HG02884 (cell line): ENCODE measurements at regions not wholly inside any gene's neighbourhood (a gene's known extent, or its start where the extent isn't known, plus 50 kb on each side); places are given as distances from the start of the nearest gene placed in this dataset.

ENCODE experiments used
- ATAC-seq: cut with Tn5 transposase; IDR thresholded peaks from one replicate; pipeline ENCODE4 v1.9.1; 2021; ENCODE audit warnings: mild to moderate bottlenecking, moderate library complexity; ENCODE audit not compliant: unreplicated experiment

DNA sequence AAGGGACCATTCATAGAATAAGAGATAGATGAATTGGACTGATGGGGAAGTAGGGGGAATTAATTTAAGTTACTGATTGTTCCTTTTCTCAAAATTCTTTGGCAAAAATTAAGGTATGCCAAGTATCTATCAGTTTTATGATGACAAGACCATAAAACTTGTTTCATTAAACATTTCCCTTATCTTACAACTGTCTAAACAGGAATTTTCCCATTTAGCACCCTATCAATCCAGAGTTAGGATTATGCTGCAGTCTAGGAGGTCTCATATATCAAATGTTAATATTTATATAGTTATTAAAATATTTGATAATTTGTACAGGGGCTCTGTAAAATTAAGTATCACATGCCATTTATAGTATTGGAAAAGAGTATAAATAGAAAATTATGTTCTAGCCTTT, 51.5 kb upstream of the ARID1B start:
- no peak for ATAC-seq

DNA sequence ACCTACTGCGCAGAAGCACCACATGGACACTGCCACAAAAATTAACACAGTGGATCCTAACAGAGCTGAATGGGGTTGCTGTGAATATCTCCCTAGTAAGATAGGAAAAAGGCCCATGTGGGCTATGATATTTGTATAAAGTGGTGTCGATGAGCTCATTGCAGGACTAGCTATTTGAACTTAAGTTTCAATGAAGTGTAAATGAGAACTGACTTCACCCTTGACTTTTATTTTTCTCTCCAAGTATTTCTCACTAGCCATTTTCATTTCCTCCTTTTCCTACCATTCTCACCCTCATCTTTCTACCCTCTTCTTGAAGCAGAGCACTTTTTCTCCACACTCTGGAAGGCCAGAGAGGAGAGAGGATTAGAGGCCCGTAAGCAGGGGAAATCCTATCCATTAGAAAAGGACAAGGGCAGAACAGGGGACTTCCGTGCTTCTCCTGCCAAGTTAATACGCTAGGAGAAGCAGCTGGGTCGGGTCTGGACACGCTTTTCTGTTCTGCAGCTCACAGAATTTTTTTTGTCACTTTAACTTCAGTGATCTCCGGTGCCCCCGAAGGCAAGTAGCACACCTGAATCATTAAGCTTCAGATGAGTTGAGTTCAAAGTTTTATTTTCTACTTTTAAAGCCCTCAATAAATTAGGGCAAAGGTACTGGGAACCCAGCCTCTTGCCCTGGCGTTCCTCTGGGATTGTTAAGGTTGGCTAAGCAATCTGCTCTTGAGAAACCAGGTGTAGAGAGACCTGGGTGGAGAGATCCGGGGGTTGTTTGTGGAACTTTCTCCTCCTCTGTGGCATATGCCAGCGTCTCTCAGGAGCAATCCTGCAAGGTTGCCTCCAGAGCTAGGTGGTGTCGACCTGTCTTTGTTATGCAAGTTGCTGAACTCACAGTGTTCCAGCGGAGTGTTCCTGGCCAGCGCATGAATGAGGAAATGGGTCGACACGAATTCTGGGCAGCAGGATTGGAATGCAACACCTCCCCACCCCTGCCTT, 56.2 kb upstream of the ARID1B start:
- peak; percentile 63 for ATAC-seq

DNA sequence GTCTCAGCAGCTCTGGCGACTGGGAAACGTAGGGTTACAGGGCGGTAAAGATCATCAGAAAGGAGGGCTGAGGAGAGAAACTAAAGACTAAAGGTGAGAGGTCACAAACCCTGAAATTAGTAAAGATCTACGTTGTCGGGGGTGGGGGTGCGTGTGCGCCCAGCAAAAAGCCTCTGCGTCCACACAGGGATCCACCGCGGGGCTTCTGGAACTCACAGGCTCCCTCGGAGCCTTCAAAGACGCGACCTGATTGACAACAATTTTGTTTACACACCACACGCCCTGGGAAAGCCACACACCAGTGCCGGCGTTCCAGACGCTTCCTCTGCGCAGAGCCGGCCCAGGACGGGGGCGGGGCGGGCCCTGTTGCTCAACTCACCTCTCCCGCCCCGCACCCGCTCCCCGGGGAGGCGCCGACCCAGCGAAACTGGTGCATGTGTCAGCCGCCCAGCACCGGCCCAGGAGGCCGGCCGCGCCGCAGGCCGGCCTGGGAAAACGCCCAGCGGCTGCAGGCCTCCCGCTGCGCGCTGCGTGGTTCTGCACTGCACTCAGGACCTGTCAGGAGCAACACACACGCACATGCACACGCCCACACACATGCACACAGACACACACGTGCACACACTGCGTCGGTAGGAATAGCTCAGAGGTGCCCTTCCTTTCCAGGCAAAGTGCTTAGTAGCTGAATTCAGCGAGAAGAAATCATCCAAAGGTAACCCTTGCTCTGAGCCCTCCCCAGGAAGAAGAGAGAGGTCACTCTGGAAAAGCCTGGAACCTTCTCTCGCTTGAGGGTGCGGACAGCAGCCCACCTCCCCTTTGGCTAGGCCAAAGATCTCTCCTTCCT, 57.2 kb upstream of the ARID1B start:
- ATAC-seq: peak; percentile 58

DNA sequence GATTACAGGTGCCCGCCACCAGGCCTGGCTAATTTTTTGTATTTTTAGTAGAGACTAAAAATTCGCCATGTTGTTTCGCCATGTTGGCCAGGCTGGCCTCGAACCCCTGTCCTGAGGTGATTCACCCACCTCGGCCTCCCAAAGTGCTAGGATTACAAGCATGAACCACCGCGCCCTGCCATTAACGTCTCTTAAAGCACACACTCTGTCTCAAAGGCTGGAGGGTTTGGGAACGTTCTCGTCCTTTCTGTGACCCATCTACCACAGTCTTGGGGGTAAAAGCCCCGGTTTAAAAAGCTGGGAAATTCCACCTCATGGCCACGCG, 57.8 kb upstream of the ARID1B start:
- no peak for ATAC-seq

DNA sequence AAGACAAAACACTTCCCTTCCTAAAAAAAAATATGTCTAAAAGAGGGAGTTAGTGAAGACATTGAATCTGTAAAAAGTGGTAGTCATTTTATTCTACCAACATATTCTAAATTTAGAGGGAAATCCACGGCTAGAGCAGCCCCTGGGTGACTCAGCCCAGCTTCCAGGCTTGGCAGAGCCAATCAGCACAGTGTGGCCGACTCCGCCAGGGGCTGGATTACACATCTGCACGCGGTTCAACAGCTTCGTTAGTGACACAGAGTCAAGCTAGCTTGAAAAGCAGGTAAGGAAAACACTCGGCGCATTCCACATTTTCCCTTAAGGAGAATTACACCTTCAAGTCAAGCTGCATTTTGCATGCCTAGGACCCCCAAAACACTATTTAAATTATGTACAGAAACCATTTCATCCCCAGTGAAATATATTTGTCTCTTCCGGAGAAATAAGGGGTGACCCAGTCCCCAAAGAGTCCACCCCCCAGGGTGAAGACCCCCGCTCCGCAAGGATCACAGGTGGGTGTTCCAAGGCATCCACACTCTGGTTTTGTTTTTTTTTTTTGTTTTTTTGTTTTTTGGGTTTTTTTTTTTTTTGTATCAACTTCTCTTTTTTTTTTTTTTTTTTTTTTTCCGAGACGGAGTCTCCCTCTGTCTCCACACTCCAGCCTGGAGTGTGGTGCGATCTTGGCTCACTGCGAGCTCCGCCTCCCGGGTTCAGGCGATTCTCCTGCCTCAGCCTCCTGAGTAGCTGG, 58.4 kb upstream of the ARID1B start:
- ATAC-seq: no peak

DNA sequence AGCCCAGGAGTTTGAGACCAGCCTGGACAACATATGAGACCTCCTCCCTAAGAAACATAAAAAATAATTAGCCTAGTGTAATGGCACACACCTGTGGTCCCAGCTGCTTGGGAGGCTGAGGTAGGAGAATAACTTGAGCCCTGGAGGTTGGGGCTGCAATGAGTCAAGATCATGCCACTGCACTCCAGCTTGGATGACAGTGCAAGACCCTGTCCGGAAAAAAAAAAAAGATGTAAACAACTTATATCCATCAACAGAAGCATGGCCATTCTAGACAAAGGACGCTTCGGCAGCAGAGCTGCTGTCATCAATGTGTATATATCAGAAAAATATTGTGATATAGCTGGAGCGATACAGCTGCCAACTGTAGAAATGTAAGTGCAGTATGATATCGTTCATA, 59.6 kb upstream of the ARID1B start:
- no peak for ATAC-seq

DNA sequence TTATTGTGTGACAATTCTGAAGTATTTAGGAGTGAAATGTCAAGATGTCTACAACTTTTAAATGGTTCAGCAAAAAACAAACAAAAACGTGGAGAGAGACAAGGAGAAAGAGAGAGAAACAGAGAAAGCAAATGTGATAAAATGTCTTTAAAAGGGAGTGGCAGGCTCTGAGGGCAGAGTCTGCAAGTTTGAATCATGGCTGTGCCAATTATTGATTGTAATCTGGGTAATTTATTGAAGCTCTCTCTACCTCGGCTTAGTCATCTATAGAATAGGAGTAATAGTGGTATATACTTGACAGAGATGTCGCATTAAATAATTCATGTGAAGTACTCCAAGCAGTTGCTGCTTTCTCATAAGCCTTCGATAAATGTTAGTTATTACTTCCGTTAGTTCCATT, 61.3 kb upstream of the ARID1B start:
- ATAC-seq: no peak

DNA sequence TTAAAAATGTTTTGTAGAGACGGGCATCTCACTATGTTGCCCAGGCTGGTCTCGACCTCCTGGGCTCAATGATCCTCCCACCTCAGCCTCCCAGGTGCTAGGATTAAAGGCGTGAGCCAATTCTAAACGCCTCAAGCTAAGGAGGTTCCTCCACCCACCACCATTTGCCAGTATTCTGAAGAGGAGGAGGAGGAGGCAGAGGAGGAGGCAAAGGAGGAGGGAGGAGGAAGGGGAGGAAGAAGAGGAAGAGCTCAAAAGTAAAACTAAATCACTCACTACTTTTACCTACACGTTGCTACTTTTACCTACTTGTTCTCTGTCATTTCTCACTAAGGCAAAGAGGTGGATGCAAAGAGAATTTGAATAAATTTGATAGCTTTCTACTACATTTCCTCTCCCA, 63.6 kb upstream of the ARID1B start:
- ATAC-seq: no peak

DNA sequence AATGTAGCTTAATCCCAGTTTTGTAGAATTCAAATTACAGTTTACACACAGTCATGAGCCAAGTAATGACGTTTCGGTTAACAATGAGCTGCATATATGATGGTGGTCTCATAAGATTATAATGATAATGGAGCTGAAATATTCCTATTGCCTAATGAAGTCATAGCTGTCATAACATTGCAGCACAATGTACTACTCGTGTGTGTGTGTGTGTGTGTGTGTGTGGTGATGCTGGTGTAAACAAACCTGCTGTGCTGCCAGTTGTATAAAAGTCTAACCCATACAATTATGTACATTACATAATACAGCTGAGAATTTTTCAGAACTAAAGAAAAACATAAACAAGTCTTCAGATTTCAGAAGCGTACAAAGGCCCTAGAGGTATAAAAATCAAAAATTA, 66.7 kb upstream of the ARID1B start:
- no peak for ATAC-seq

DNA sequence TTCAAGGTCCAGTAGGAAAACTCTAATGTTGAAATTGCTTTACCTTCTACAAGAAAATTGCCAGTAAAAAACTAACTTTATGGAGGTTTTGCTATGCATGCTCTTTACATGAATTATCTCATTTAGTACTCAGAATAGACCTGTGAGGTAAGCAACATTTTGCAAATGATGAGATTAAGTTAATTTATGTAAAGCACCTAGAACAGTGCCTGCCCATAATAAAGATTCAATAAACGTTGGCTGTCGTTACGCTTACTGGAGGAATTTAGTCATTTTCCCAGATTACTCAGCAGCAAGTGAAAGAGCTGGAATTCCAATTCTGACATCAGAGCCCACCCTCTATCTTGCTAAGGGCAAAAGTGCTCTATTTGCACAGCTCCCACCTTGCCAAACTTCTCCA, 69.4 kb upstream of the ARID1B start:
- no peak for ATAC-seq

DNA sequence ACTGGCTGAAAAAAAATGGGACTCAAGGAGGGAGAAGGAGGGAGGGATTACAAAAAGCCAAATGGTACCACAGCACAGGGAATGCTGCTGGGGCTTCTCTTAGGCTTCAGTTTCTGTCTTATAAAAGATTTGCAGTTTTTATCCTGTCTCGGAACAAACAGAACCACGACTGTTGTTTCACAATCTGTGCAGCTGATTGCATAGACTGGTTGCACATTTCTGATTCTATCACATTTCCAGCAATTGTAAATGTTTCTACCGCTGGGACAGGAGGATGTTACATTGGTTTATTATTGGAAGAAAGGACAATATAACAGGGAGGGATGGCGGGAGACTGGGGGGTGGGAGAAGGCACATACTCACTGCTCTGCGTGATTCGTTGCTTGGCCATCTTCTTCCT, 73.5 kb upstream of the ARID1B start:
- ATAC-seq: no peak

DNA sequence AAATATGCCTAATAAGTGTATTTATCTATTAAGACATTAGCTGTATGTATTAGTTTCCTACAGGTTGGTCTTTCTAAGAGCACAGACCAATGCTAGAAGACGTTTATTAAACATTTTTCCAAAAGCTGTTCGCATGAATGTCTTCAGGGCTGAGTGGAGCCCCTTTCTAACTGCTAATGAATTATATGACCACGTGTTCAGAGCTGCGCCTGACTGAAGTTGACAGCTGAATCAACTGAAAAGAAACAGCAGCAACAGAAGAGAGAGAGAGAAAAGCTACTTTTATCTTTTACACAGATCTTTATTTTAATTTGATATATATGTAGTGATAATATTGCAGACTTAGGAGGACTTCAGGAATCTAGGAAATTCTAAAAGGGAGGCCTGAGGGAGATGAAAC, 75.2 kb upstream of the ARID1B start:
- no peak for ATAC-seq

DNA sequence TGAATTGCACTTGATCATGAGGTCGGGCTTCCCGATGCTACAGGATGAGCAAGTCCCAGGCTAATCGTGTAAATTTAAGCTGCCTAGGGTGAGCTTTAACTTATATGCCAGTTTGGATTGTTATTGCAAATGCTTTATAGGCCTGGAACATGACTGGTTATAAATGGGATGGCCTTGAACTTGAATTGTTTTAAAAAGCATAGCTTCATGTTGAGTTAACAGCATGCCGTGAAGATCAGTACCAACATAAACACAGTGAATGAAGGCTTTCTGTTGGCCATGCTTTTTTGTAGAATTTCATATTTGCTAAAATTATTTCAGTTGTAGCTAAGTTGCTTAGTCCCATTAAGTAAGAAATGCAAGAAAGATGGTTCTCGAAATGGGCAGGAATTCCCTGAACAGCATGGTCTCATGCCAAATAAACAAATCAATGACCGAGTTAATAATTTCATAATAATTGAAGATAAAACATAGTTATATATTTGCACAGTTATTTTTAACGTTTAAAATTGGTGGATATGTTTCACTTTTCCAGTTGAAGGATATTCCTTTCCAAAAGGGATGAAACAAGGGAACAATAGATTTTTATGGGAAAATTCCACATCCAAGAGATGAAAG, 76.6 kb upstream of the ARID1B start:
- ATAC-seq: no peak

DNA sequence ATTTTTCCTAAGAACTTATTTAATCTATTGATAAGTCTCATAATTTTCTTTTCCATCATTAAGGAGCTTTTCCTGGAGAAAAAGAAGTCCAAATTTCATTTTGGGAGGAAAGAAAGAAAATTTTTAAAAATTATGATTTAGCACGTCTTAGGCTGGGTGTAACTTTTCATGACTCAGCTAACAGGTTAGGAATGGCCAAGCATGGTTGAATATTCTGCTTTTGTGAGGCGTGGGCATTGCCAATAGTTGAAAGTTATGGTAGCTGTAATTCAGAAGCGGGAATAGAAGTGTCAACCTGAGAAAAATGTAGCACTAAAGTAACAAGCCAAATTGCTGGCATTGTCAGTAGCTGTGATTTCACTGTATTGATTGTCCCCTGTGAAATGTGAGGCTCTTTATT, 77.2 kb upstream of the ARID1B start:
- no peak for ATAC-seq

DNA sequence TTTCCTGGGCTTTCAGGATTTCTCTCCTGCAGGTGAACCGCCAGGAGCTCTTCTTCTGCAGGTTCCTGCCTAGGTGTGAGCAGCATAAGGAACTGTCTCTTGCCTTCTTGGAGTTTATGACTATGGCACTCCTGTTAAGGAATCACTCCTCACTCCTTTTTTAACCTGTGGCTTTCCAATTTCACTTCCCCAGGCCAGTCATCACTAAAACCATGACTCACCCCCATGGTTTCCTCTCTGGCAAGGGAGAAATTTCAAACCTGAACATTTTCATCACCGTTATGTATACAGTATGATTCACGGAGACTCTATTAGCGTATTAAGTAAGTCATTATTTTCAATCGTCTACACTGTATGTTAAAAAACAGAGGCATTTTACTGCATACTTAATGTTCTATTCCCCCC, 78.2 kb upstream of the ARID1B start:
- peak; percentile 37 for ATAC-seq

DNA sequence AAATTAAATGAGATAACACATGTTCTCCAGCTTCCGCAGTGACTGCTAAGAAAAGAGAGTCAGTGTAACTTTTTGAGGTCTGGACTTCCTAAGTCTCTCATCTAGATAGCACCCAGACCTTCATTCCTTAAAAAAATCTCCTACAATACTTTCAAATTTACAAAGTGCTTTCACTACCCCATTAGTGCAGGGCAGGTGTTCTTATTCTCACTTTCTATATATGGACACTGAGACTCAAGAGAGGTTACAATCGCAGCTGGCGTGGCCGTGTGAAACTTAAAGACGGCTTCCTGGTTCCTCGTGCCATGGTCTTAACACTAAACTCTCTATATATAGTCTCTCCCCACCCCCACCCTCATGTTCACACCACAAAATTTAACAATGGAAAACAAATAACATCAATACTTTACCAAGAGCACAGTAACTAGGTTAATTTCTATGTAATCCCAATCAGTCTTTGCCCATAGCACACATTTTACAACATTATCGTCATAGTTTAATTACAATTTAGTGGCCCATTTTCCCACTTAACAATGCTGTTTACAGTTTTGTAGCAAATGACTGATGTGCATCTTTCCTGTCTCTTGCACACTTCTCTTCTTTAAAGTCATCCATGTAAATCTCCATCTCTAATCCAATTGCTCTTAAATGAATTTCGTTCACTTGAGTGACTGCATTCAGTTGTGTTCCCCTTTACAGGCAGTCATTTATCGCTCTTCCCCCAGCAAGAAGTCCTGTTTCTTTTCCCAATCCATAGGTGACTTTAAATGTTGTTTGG, 78.8 kb upstream of the ARID1B start:
- ATAC-seq: peak; percentile 70

DNA sequence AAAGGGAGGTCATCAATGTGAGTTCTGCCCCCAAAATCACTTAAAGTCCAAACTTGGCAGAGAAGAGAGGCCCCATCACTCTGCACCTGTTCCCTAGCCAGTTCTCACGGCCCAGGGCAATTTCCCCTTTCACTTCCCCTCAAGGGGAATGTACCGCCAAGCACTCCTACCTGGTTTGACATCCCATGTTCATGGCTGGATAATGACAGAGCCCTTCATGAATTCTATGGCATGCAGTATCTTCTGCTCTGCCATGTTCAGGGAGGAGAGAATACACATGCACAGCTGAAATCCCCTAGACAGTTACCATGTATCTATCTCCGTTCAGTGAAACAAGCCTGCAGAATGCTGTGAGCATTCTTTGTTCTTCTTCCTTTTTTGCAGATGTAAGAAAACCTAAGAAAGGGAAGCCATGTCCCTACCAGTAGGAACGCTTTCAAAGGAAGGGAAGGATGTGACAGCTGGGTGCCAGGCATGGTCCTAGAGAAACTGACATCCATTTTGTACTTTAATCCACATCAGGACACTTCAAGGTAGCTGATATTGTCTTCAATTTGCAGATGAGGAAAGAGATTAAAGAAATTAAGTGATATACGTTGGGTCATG, 79.8 kb upstream of the ARID1B start:
- ATAC-seq: peak; percentile 32

DNA sequence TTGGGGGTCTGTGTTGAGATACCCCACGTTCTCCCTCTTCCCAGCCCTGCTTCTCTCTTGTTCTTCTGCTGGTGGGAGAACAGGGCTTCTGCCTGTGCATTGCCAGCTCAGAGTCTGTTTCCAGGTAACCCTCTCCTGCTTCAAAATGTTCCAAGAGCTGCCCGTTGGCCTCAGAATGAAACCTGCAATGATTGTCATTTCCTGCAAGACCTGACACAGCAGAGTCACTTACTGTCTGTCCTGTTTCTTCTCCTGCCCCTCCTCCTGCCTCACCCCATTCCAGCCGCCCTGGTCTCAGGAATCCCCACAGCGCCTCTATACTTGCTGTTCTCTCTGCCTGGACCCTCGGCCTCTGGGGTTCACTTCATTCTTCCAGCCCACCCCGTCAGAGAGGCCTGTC, 81.4 kb upstream of the ARID1B start:
- no peak for ATAC-seq

DNA sequence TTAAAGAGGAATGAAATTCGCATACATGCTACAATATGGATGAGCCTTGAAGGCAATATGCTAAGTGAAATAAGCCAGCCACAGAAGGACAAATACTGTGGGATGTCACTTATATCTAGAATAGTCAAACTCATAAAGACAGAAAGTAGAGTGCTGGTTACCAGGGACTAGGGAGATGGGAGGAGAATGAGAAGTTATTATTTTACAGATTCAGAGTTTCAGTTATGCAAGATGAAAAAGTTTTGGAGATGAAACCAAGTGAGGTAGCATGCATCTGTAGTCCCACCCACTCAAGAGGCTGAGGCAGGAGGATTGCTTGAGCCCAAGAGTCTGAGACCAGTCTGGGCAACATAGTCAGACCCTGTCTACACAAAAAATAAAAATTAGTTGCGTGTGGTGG, 82.5 kb upstream of the ARID1B start:
- ATAC-seq: no peak

DNA sequence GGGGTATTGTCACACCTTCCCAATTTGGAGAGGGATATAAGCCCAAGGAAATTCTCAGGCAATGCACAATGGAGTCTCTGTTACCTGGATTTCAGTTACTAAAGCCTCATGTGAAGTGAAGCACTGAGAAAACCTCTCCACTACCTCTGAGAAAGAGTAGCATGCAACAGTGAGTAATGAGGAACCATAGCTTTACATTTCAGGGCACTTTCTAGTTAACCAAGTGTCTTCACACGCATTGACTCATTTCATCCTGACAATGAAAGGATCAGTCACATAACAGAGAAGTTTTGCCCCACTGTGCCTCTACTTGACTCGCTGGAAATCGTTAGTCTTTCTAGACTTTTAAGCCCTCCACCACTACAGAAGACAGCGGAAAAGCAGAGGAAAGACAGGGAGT, 86.2 kb upstream of the ARID1B start:
- ATAC-seq: peak; percentile 64
